ENCODE measurements at regions not wholly inside any gene's neighbourhood (a gene's known extent, or its start where the extent isn't known, plus 50 kb on each side); places are given as distances from the start of the nearest gene placed in this dataset.

- TF ChIP-seq SMC3 (IDR thresholded peaks at IDR 0.05; ENCODE audit: low read depth, low read length) (no peak), CTCF (IDR thresholded peaks at IDR 0.05) (no peak), TCF12 (IDR thresholded peaks at IDR 0.05) (no peak), RXRA (IDR thresholded peaks at IDR 0.05; ENCODE audit: borderline replicate concordance, low read depth) (no peak), GABPA (IDR thresholded peaks at IDR 0.05; ENCODE audit: low read depth) (no peak), ELF1 (IDR thresholded peaks at IDR 0.05) (no peak), RFX5 (IDR thresholded peaks at IDR 0.05; ENCODE audit: low read length) (no peak), POLR2AphosphoS5 (IDR thresholded peaks at IDR 0.05; ENCODE audit: low read depth, low read length) (no peak), RAD21 (IDR thresholded peaks at IDR 0.05; ENCODE audit: low read length) (no peak)
Observed at GRCh38 chr19:30150626-30151025, 208.6 kb downstream of the URI1 start.

All from SK-N-SH (cell line).